ENCODE measurements at regions not wholly inside any gene's neighbourhood (a gene's known extent, or its start where the extent isn't known, plus 50 kb on each side); places are given as distances from the start of the nearest gene placed in this dataset.

- Histone ChIP-seq H3K4me3 (no peak overlapping the region), H3K27ac (no peak overlapping the region)
Measured at GRCh38 chr5:123249446-123249845, 160.4 kb downstream of the PRDM6 start.

GRCh38 chr5:123245689-123246088, 156.6 kb downstream of the PRDM6 start:
- H3K4me3 ChIP-seq = no peak overlapping the region
- no peak overlapping the region for H3K27ac ChIP-seq

GRCh38 chr5:123244458-123244857, 155.4 kb downstream of the PRDM6 start:
- no peak overlapping the region for H3K27ac ChIP-seq
- no peak overlapping the region for H3K4me3 ChIP-seq

Data from skin epidermis (tissue), 12 donors.